Astrocyte (in vitro differentiated cells and primary cell): ENCODE measurements at regions not wholly inside any gene's neighbourhood (a gene's known extent, or its start where the extent isn't known, plus 50 kb on each side); places are given as distances from the start of the nearest gene placed in this dataset.

Source experiments
- CTCF ChIP-seq: IDR thresholded peaks from 2 replicates; pipeline ENCODE4 v1.5.1; 2011; ENCODE audit warnings: low read depth, mild to moderate bottlenecking, inconsistent platforms, low read length, moderate library complexity; ENCODE audit not compliant: insufficient read depth
- EZH2 ChIP-seq: IDR thresholded peaks from 2 replicates; pipeline ENCODE4 v1.6.1; 2012; ENCODE audit warnings: mild to moderate bottlenecking, low read length, inconsistent platforms; ENCODE audit not compliant: insufficient read depth

GRCh38 chr13:93080587-93080986, 146.0 kb upstream of the GPC6 start:
- TF ChIP-seq CTCF: no peak
- TF ChIP-seq EZH2: no peak
